ENCODE measurements at regions not wholly inside any gene's neighbourhood (a gene's known extent, or its start where the extent isn't known, plus 50 kb on each side); places are given as distances from the start of the nearest gene placed in this dataset.

GRCh38 chr20:61041481-61041880, 210.6 kb upstream of the CDH4 start:
- TF ChIP-seq TAF1 (IDR thresholded peaks at IDR 0.05; ENCODE audit: borderline replicate concordance, insufficient read depth, low read length) (no peak), REST (IDR thresholded peaks at IDR 0.05; ENCODE audit: insufficient read depth in 1 of 2, low read depth in 2 of 2, low read length in 2 of 2) (no peak)

Measured in PFSK-1 (cell line).